PC-3 (cell line): ENCODE measurements at regions not wholly inside any gene's neighbourhood (a gene's known extent, or its start where the extent isn't known, plus 50 kb on each side); places are given as distances from the start of the nearest gene placed in this dataset.

Experiments
- CTCF ChIP-seq: fragments of 300-600 bp; sonication (generic); conservative IDR thresholded peaks from 2 replicates; pipeline ENCODE4 v1.5.1; 2017; ENCODE audit warnings: antibody characterized with exemption, low read depth, mild to moderate bottlenecking, low read length
- EZH2 ChIP-seq: fragments of 300-600 bp; sonication (generic); IDR thresholded peaks from one replicate; pipeline ENCODE4 v1.6.1; 2017; ENCODE audit warnings: antibody characterized with exemption, mild to moderate bottlenecking, low read length; ENCODE audit not compliant: unreplicated experiment
- EZH2phosphoT487 ChIP-seq: fragments of 300-600 bp; sonication (generic); IDR thresholded peaks from 2 replicates; pipeline ENCODE4 v1.6.1; 2018; ENCODE audit warnings: mild to moderate bottlenecking, antibody characterized with exemption, low read length, borderline replicate concordance

GRCh38 chr6:23747239-23747638 lies 378.8 kb upstream of the NRSN1 start:
- TF ChIP-seq CTCF (no peak), EZH2phosphoT487 (no peak), EZH2 (no peak)
